IPS DF 19.7 (cell line): ENCODE measurements at regions not wholly inside any gene's neighbourhood (a gene's known extent, or its start where the extent isn't known, plus 50 kb on each side); places are given as distances from the start of the nearest gene placed in this dataset.

Source experiments
- DNase-seq: peaks from one replicate; pipeline ENCODE4 v3.0.0-alpha.2; 2013; ENCODE audit warnings: low read depth, low spot score

- DNase-seq = no peak
These were observed 55.3 kb upstream of the SLC22A11 start for GRCh38 chr11:64500176-64501013.

- DNase-seq = no peak
These were observed 54.0 kb upstream of the SLC22A11 start for GRCh38 chr11:64501500-64502427.

- DNase-seq = no peak
These were observed 53.1 kb upstream of the SLC22A11 start for GRCh38 chr11:64502634-64503033.

- no peak for DNase-seq
These were observed 52.5 kb upstream of the SLC22A11 start for GRCh38 chr11:64503186-64503753.

- DNase-seq = no peak
These were observed 50.7 kb upstream of the SLC22A11 start for GRCh38 chr11:64504999-64505398.
